Activated CD4-positive, alpha-beta T cell treated with anti-CD3 and anti-CD28 coated beads for 24 hours (primary cell): ENCODE measurements at regions not wholly inside any gene's neighbourhood (a gene's known extent, or its start where the extent isn't known, plus 50 kb on each side); places are given as distances from the start of the nearest gene placed in this dataset.
"Not testable (repeated sequence)": the region's sequence is repeated elsewhere in the genome, so short reads cannot be mapped to it uniquely, and the experiment has no call there.

ENCODE experiments used
- DNase-seq, 2 donors: peaks; one replicate each; pipeline ENCODE4 v3.0.0-alpha.2; 2020; ENCODE audit warnings: low read depth in 2 of 2

DNA sequence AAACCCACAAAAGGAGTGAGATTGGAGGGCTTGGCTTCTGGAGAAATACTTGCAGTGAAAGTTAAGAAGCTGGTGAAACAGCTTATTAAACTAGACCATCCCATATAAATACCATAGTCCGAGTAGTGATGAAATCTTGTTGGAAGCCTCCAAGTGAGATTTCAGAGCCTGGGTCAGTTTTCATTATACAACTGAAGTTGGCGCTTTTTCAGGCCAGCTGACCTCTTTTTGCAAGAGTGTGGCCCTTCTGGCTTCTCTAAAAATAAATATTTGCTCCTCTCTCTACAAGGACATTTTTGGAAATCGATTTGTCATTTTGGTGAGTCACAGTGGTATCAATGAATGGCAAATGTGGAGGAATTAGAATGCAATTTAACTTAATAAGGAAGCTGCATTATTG, 51.2 kb upstream of the THRB start:
- DNase-seq, result no peak

DNA sequence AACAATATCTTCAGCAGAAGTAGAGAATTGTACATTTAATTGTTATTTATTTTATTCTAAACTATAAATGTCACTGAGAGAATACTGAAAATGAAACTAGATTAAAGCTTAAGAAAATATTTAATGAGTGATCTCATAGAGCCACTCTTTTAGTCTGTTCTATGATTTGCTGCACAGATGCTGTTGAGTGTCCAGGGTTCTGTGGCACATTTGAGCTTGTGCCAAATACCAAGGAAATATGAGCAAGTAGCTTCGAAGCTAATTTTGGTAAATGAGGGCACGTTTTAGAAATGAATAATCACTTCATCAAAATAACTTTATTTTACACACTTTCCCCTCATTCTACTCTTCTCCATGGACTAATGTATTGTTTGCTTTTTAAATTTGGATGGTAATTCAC, 53.6 kb upstream of the THRB start:
- no peak for DNase-seq

DNA sequence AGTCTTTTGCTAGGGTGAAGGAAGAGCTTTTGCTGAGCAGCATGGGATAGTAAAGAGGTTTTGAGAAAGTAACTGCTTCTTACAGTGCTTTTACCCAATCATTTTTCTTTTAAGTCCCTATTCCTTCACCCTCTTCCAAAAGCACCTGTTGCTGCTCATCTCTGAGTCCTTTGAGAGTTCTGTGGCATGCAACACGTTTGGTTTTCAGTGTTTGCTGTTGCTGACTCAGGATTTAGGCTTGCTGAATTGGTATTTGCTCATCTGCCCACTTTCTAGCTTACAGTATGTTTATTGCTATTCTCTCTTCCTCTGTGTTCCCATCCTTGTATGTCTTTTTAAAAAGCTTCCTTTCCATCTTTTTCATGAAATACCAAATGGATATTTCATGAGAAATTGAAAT, 55.9 kb upstream of the THRB start:
- DNase-seq, result no peak

DNA sequence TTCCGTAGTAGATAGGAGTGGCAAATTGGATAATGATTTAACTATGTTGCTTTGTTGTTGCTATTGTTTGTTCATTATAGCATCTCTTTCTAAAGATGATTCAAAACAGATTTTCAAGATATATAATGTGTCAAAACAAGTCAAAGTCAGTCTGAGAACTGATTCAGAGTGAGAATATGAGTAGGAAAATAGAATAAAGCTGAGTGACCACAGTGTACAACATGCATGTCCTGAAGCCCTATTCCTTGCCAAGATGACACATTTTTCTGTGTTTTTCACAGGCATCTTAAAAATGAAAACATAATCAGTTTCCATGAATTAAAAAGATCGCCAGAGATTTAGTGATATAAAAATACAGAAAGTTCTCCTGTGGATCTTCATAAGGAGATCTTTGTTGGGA, 57.0 kb upstream of the THRB start:
- no peak for DNase-seq

DNA sequence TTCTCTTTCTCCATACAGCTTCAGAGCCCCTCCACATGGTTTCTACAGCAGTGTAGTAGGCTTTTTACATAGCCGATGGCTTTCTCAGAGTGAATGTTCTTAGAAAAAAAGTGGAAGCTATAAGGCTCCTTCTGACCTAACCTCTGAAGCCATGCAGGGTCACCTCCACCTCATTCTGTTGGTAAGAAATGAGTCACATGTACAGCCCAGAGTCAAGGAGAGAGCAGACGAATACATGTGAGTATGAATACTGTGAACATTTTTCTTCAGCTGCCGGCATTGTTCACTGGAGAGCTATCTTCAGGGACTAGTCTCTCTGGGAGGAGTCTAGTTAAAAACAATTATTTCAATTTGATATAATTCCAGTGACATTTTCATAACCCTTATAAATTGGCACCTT, 68.2 kb upstream of the THRB start:
- no peak for DNase-seq

DNA sequence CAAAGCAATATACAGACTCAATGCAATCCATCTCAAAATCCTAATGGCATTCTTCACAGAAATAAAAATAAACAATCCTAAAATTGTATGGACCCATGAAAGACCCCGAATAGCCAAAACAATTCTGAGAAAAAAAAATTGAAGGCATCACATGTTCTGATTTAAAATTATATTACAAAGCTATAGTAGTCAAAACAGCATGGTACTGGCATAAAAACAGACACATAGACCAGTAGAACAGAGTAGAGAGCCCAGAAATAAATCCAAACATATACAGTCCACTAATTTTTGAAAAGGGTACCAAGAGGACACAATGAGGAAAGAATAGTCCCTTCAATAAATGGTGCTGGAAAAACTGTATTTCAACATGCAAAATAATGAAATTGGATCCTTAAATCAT, 70.4 kb upstream of the THRB start:
- no peak for DNase-seq

DNA sequence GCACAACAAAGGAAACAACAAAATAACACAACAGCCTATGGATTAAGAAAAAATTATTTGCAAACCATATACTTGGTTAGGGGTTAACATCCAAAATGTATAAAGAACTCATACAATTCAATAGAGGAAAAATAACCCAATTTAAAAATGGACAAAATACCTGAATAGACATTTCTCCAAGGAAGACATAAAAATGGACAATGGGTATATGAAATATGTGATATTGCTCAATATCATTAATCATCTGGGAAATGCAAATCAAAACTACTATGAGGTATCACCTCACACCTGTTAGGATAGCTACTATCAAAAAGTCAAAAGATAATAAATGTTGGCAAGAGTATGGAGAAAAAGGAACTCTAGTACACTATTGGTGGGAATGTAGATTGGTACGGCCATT, 71.0 kb upstream of the THRB start:
- DNase-seq, result no peak

DNA sequence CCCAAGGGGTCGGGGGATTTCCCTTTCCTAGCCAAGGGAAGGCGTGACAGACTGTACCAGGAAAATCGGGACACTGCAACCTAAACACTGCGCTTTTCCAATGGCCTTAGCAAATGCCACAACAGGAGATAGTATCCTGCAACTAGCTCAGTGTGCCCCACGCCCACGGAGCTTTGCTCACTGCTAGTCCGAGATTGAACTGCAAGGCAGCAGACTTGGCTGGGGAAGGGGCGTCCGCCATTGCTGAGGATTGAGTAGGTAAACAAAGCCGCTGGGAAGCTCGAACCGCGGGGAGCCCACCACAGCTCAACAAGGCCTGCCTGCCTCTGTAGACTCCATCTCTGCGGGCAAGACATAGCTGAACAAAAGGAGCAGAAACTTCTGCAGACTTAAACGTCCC, 72.3 kb upstream of the THRB start:
- no peak for DNase-seq

DNA sequence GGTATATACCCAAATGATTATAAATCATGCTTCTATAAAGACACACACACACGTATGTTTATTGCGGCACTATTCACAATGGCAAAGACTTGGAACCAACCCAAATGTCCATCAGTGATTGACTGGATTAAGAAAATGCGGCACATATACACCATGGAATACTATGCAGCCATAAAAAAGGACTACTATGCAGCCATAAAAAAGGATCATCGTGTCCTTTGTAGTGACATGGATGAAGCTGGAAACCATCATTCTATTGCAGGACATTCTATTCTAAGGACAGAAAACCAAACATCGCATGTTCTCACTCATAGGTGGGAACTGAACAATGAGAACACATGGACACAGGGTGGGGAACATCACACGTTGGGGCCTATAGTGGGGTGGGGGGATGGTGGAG, 77.8 kb upstream of the THRB start:
- DNase-seq, result not testable (repeated sequence)

DNA sequence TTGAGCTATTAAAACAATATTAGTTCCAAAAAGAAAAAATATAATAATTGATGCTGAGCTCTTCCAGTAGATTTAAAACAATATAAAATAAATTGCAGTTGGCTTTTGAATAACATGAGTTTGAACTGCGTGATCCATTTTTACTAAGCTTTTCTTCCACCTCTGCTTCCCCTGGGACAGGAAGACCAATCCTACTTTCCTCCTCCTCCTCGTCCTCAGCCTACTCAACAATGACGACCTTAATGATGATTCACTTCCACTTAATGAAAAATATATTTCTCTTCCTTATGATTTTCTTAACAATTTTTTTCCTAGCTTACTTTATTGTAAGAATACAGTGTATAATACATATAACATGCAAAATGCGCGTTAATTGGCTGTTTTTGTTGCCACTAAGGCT, 78.9 kb upstream of the THRB start:
- no peak for DNase-seq

DNA sequence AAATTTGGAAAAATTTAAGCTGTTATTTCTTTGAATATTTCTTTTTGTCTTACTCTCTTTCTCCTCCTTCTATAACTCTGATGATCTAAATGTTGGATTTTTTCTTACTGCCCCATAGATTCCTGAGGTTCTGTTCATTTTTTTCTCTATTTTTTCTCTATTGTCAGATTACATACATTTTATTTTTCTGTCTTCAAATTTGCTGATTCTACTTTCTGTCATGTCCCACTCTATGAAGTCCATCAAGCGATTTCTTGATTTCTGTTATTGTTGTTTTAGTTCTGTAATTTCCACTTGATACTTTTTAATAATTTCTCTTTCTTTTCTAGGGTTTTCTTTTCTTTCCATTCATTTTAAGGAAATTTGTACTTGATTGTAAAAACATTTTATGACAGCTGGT, 83.7 kb upstream of the THRB start:
- no peak for DNase-seq

DNA sequence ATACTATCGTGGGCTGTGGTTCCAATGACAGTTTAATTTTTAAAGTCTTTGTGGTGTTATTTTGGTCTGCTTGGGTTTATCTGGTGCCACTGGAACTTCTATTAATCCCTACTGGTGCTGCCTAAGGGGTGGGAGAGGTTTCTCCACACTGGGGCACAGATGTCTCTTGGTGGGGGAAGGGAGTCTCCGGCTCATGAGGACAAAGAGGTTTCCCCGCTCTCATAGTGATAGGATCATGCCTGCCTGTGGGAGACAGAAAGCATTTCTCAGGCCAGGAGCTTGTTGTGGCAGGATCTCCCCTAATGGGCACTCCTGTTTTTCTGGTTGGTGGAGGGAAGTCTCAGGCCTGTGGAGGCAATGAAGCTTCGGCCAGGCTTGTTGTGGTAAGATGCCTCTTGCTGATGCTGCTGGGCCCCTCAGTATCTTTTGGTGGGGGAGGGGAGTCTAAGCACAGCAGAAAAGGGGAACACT, 84.3 kb upstream of the THRB start:
- no peak for DNase-seq

DNA sequence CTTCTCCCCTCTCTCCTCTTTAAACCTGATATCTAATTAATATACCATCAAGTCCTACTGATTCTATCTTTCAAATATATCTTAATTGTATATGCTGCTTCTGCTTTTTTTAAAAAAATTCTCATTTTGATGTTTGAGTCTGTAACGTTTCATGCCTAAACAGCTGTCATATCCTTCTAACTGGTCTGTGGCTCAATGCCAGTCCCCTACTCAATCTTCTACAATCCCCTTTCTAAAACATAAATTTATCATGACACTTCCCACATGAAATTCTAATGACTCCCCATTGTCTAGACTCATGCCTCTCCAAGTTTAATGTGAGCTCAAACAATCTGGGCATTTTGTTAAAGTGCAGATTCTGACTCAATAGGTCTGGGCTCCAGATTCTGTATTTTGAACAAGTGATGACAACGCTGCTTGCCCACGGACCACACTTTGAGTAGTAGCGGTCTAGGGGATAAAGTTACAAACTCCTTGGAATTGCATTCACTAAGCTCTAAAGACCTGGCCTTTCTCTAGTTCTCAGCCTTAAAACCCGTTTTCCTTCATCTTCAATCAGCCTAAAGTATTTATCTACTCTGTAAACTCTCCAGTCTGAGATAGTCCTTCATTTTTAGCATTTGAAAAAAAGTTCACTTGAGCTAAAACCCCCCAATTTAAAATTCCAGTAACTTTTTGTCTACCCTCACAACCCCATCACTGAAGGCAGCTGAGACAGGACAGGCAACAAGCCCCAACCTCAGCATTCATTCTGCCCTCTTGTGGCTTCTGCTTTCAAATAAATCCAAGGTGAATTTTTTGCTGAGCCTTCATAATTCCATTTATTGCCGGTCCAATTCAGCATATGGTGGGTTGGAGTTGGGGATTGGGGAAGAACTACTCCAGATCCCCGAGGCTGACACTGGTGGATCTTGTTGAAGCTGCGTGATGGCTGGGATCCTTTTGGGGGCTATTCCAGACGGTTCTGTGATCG, 88.1 kb upstream of the THRB start:
- no peak for DNase-seq

DNA sequence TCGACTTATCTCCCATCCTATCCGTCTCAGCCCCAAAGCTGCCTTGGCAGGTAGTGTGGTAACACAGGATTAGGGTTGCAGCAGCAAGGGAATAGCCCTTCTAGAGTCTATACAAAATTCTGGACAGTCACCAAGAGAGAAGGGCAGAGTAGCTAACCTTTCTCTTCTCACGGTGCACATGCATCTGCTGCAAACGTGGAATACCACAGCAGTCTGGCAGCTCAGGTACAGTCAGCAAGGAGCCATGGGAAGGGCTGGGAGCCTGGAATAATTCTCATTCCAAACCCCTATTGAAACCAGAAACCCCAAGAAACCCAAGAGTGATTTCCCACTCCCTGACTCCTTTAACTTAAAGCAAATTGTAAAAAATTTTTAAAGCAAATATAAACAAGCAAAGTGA, 92.3 kb upstream of the THRB start:
- DNase-seq, result no peak

DNA sequence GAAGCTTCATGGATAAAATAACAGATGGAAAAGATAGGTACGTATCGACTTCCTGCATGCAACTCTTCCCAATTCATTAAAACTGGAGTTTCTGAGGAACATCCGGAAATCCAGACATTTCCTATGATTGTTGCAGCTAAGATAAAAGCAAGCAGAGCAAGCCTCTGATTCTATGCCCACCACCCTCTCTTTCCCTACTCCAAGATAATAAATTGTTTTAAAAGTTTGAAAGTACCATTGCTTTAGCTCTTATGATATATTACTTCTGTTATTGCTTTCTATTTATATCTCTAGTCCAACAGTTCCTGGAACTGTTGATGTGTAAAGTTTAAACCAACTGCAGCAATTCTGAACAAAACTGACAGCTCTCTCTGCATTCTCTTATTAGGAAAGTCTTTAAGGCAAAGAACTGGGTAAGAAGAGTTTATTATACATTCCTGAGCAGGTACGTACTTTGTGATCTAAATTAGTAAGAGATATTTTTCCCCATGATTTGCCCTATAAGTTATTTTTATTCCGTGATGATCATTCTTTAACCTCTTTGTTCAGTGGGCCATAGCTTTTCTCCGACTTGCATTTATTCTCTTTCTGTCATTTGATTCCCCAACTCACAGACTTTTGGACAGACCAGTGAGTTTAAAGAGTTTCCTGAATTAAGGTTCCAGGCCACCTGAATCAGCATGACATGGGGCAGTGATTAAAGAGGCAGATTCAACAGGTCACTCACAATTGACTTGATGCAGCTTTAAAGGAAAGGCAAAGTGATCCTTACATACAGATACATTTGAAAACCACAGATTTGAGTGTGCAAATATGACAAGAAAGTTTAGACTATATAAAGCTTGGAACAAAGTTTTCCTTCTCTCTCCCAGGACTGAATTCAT, 94.2 kb upstream of the THRB start:
- DNase-seq, result no peak

DNA sequence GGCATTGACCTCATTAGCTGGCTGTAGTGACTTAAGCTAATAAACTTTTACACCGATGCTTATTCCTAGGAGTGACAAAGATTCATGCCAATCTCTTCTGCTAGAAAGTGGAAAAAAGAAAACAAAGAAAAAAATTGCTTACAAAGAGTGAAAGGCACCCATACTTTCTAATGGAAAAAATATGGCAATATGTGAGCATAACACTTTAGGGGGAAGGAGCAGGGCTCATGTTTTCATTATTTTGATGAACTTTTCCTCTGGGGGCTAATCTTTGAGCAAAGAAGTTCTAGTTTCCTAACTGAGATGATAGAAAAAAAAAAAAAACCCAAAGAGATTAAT, 94.8 kb upstream of the THRB start:
- DNase-seq, result no peak

DNA sequence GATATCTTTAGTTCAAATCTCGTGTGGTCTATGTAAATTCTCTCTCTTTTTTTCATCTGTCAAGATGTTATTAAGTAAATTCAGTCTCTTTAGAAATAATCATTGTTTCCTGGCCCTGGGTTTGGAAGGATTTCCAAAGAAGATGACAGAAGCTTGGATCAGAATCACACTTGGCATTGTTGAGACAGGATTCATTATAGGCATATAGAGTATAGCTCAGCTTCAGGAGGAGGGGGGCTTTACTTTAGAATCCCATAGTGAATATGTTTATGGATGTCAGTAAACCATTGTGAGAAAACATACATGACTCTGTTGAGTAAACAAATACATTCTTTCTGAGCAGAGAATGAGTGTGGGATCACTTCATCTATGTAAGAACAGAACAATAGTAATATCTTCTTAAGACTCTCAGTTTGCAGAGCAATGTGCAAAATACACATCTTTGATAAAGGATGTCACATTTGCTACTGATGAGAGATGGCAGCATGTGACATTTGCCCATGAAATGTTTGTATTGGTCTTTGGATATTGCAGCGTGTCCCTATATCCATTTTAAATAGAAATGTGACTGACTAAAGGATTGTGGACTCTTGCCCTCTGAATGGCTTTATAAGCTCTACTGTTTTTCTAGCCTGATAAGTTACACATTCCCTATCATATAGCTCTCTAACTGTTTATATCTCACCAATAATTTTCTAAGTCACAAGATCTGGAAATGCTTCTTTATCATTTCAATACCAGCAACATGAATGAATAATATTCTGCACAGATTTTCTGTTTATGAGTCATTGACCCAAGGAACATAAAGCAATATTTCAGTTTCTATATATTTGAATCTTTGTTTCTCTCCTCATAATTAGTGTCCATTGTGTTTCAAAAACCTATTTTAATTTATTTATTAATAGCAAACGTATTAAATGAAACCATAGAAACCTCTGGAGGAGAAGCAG, 95.6 kb upstream of the THRB start:
- no peak for DNase-seq

DNA sequence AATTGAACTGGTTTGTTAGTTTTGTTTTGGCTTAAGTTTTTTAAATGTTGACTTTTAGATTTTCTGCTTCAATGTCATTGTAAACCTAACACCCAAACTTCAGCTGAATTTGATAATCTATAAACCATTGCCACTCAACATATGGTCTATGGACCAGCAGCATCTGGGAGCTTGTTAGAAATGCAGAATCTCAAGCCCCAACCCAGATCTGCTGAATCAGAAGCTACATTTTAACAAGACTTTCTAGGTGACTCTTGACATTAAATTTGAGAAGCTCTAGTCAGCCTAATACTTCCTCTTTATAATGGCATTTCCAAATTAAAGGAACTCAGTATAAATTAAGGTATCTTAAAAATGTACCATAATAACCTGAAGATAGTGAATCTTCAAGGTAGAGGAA, 96.5 kb upstream of the THRB start:
- DNase-seq, result no peak

DNA sequence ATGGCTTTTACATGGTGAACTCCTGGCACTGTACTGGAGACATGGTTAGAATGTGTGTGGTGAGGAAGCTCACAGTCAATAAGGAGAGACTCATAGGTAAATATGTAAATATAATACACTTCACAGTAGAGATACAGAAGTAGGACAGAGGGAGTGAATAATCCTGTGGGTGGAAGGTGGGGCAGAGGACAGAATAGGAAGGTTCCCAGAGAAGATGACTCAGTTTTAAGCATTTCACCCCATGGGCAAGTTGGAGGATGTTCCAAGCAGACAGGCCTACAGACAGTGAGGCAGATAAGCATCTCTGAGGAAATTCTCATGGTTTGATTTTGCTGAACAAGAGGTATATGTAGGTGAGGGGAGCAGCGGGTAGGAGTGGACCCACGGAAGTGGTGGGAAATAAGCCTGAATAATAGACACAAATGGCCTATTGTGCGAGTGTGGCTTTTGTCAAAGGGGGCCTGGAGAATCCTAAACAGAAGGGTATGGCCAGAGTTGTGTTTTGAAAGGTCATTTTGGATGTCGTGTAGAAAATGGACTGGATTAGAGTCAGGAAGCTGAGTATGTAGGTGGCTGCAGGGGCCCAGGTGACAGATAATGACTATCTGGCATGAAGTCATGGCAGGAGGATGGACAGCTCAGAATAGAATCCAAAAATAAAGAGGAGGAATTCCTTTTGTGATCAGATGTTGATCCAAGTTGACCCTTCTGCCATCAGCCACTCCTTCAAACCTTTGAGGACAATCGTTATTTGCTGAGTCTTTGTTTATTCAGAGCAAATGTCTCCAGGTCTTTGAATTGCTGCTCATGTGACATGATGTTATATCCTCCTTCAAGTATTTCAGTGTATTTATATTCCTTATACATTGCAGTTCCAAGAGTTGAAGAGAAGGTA, 97.3 kb upstream of the THRB start:
- DNase-seq, result no peak

DNA sequence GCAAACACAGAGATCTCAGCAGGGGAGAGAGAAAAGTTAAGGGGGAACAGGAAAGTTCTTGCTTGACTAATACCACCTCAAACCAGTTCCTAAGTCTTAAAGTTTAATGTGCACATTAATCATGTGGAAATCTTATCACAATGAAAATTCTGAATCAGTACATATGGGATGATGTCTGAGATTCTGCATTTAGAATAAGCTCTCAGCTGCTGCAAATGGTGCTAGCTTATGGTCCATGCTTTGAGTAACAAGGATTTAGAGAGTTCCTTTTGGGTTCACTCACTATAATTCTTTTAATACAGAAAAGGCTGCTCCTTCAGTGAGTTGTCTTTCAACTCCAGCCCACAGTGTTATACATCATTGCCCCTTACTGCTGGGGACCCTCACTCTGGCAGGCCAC, 99.5 kb upstream of the THRB start:
- DNase-seq, result no peak

DNA sequence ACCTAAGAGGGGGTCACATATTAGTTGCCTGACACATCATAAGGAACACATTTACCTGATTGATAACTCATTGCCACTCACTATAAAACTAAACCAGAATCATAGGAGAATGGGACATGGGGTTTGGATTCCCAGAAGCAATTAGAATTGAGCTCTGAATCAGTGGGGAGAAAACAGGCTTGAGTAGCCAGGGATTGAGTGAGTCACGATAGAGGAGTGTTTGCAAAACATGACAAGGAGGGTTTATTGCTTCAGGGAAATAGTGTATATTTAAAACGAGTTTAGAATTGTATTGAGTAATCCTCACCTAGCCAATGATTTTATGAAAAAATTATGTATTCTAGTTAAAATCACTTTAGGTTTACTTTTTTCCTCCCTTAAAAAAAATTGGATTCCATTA, 101.1 kb upstream of the THRB start:
- DNase-seq, result no peak
